Naive thymus-derived CD8-positive, alpha-beta T cell (primary cell): ENCODE measurements at regions not wholly inside any gene's neighbourhood (a gene's known extent, or its start where the extent isn't known, plus 50 kb on each side); places are given as distances from the start of the nearest gene placed in this dataset.

Experiments used
- ATAC-seq, 2 donors: fragments of 150-1000 bp; cut with Tn5 transposase in 1 of 2; sonication (Bioruptor Pico), chemical (Tn5 transposase) in 1 of 2; 1 replicate in 1 of 2; 2 replicates in 1 of 2; pipeline ENCODE4 v1.10.0; 2021; ENCODE audit warnings: mild to moderate bottlenecking in 2 of 2, moderate library complexity in 2 of 2
- POLR2A ChIA-PET: fragments of 350-600 bp; sonication (Branson Sonifier 250); formaldehyde crosslinking; loops from one replicate; lab custom pipeline; 2021; ENCODE audit warnings: antibody characterized with exemption; lab: Charles Lee
- DNase-seq, 10 donors: peaks; one replicate each; pipeline versions ENCODE4 v3.0.0 to v3.0.0-alpha.2; 2020 to 2022
- H3K27ac Mint-ChIP-seq, 10 donors: one replicate each; pipeline ENCODE4 v1.8.0; 2020 to 2022; ENCODE audit warnings: mild to moderate bottlenecking in 10 of 10, mixed read lengths in 10 of 10, moderate library complexity in 4 of 10, inconsistent platforms in 1 of 10
- H3K27me3 Mint-ChIP-seq, 5 donors: one replicate each; pipeline ENCODE4 v1.8.0; 2021 to 2022; ENCODE audit warnings: mixed read lengths in 5 of 5
- H3K36me3 Mint-ChIP-seq, 3 donors: one replicate each; pipeline ENCODE4 v1.8.0; 2020 to 2022; ENCODE audit warnings: mixed read lengths in 3 of 3, mild to moderate bottlenecking in 2 of 3, inconsistent platforms in 1 of 3
- H3K4me1 Mint-ChIP-seq, 4 donors: one replicate each; pipeline ENCODE4 v1.8.0; 2021 to 2022; ENCODE audit warnings: mixed read lengths in 4 of 4
- H3K4me3 Mint-ChIP-seq, 10 donors: one replicate each; pipeline ENCODE4 v1.8.0; 2020 to 2022; ENCODE audit warnings: mild to moderate bottlenecking in 10 of 10, mixed read lengths in 10 of 10, moderate library complexity in 6 of 10, inconsistent platforms in 1 of 10
- H3K9me3 Mint-ChIP-seq, 9 donors: one replicate each; pipeline ENCODE4 v1.8.0; 2020 to 2022; ENCODE audit warnings: mixed read lengths in 9 of 9, mild to moderate bottlenecking in 3 of 9, inconsistent platforms in 1 of 9, moderate library complexity in 1 of 9

DNA sequence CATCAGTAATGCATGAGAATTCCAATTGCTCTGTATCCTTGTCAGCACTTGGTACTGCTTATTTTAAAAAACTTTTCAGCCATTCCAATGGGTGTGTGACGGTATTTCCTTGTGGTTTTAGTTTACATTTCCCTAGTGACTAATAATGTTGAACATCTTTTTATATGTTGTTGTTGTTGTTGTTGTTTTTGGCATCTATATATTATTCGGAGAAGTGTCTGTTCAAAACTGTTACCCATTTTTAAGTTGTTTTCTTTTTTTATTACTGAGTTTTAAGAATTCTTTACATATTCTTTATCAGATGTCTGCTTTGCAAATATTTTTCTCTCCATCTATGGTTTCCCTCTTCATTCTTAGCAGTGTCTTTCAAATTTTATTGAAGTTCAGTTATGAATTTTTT lies 231.1 kb upstream of the POU3F1 start:
- Mint-ChIP-seq H3K27ac (no peak overlapping the region), H3K4me3 (no peak overlapping the region), H3K4me1 (no peaks in the 10 kb centered on the region), H3K9me3 (peaks cover 7 to 37% (median 23%) of the 10 kb centered on the region in 9 donors), H3K27me3 (peaks cover 22 to 69% (median 34%) of the 10 kb centered on the region in 5 donors), H3K36me3 (peaks cover 0 to 25% (median 3%) of the 10 kb centered on the region in 3 donors)
- POLR2A ChIA-PET: no interaction called here
- DNase-seq (no peak), ATAC-seq (no peak)

GRCh38 chr1:38275960-38276359 lies 229.4 kb upstream of the POU3F1 start:
- DNase-seq (no peak), ATAC-seq (no peak)
- POLR2A ChIA-PET: no interaction called here
- Mint-ChIP-seq H3K4me1 (no peaks in the 10 kb centered on the region), H3K9me3 (peaks cover 7 to 37% (median 23%) of the 10 kb centered on the region in 9 donors), H3K36me3 (peaks cover 0 to 20% (median 3%) of the 10 kb centered on the region in 3 donors), H3K27me3 (peaks cover 20 to 69% (median 37%) of the 10 kb centered on the region in 5 donors), H3K27ac (no peak overlapping the region), H3K4me3 (no peak overlapping the region)

GRCh38 chr1:38274974-38275373 lies 228.4 kb upstream of the POU3F1 start:
- DNase-seq (no peak), ATAC-seq (no peak)
- H3K4me1 Mint-ChIP-seq: no peaks in the 10 kb centered on the region
- H3K27me3 Mint-ChIP-seq: peaks cover 22 to 74% (median 44%) of the 10 kb centered on the region in 5 donors
- no peak overlapping the region for H3K27ac Mint-ChIP-seq
- H3K9me3 Mint-ChIP-seq: peaks cover 7 to 29% (median 20%) of the 10 kb centered on the region in 9 donors
- POLR2A ChIA-PET: no interaction called here
- peaks cover 0 to 15% (median 3%) of the 10 kb centered on the region in 3 donors for H3K36me3 Mint-ChIP-seq
- H3K4me3 Mint-ChIP-seq: no peak overlapping the region

- Mint-ChIP-seq H3K9me3 (peaks cover 2 to 12% (median 5%) of the 10 kb centered on the region in 9 donors), H3K4me1 (no peaks in the 10 kb centered on the region), H3K4me3 (no peak overlapping the region), H3K27ac (no peak overlapping the region), H3K27me3 (peaks cover 24 to 73% (median 50%) of the 10 kb centered on the region in 5 donors), H3K36me3 (peaks cover 0 to 3% (median under 1%) of the 10 kb centered on the region in 3 donors)
- POLR2A ChIA-PET: interaction anchor here (0.5 kb wide), 1 partner anchor 12 kb away, joined by 9 read pairs; no protein-coding TSS in a partner anchor
- DNase-seq: no peak
- ATAC-seq: no peak
Measured at GRCh38 chr1:38273196-38273804, 226.7 kb upstream of the POU3F1 start.

DNA sequence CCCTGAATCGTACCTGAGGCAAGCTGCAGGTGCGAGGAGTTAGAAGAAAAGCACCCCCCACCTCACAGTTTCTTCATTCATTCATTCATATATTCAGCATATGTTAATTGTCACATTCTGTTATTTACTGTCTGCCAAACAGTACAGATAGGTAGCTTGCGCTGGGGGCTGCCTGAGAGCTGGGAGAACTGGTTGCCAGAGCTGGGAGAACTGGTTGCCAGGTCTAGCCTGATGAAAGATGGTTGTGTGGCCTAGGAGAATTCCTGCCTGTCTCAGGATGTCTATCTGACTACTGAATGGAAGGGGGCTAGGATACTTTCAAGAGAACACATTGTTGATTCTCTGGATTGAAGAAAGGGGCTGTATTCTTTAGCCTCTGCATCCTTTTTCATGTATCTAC lies 225.9 kb upstream of the POU3F1 start:
- Mint-ChIP-seq H3K4me1 (no peaks in the 10 kb centered on the region), H3K27ac (no peak overlapping the region), H3K36me3 (no peaks in the 10 kb centered on the region), H3K27me3 (peaks cover 25 to 73% (median 51%) of the 10 kb centered on the region in 5 donors), H3K4me3 (no peak overlapping the region), H3K9me3 (peaks cover 0 to 4% (median 0%) of the 10 kb centered on the region in 9 donors)
- ATAC-seq: no peak
- DNase-seq: no peak
- POLR2A ChIA-PET: no interaction called here

GRCh38 chr1:38270849-38271633 lies 224.4 kb upstream of the POU3F1 start:
- H3K27ac Mint-ChIP-seq: no peak overlapping the region
- DNase-seq (no peak), ATAC-seq (no peak)
- POLR2A ChIA-PET: no interaction called here
- H3K27me3 Mint-ChIP-seq: peaks cover 24 to 74% (median 47%) of the 10 kb centered on the region in 5 donors
- H3K4me3 Mint-ChIP-seq: no peak overlapping the region
- no peaks in the 10 kb centered on the region for H3K4me1 Mint-ChIP-seq
- no peaks in the 10 kb centered on the region for H3K9me3 Mint-ChIP-seq
- no peaks in the 10 kb centered on the region for H3K36me3 Mint-ChIP-seq

DNA sequence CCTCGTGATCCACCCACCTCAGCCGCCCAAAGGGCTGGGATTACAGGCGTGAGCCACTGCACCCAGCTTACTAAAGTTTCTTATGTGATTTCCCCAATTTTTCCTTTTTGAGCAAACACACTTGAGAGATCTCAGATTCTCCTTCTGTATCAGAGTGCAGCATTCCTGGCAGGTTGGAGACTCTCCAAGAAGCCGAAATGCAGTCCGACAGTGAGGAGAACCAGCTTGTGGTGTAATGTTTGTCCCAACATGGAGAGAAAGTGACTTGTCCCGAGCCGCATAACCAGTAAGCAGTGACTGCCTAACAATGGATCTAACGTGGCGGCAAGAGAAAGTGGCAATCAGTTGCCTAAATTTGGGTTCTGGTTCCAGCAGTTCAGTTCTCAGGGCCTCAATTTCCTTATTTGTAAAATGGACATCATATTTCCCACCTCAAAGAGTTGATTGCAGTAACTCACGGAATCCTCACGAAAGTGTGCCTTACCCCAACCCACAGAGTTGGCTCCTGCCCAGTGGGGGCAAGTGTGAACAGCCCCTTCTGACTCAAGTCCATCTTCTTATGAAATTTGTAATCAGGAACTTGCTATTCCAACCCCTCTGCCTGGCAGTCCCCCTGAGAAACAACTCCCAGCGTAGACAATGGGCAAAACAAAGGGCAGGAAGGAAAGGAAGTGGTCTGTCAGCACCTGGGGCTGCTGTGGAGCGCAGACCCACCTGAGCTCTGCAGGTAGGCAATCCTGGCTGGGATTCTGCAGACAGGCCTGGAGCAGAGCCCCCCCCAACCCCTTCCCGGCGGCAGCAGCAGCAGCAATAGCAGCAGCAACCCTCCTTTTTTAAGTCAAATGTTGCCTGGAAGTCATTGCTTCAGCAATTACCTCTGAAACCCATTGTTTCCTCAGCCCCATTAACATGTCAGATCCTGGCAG lies 223.6 kb upstream of the POU3F1 start:
- no peaks in the 10 kb centered on the region for H3K9me3 Mint-ChIP-seq
- no peaks in the 10 kb centered on the region for H3K4me1 Mint-ChIP-seq
- no peak overlapping the region for H3K27ac Mint-ChIP-seq
- H3K27me3 Mint-ChIP-seq: peaks cover 21 to 74% (median 47%) of the 10 kb centered on the region in 5 donors
- ATAC-seq (no peak), DNase-seq (no peak)
- H3K4me3 Mint-ChIP-seq: no peak overlapping the region
- POLR2A ChIA-PET: no interaction called here
- H3K36me3 Mint-ChIP-seq: no peaks in the 10 kb centered on the region

DNA sequence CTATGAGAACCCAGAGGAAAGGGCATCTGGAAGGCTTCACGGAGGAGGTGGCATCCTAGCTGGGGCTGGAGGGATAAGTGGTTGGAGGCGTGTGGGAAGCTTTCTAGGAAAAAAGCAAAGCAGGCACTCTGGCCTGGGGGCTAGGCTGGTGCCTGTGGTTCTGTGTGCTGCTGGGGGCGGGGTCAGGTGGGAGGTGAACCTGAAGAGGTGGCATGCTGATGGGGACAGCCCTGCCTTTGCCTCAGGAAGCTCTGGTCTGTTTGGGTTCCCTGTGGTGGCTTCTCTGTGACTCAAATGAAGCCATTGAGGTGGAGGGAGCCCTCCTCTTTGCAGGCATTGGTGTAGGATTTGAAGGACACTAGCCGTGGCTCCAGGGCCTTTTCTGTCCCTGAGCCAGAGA lies 221.6 kb upstream of the POU3F1 start:
- no peaks in the 10 kb centered on the region for H3K4me1 Mint-ChIP-seq
- ATAC-seq: no peak
- H3K27ac Mint-ChIP-seq: no peak overlapping the region
- no peaks in the 10 kb centered on the region for H3K9me3 Mint-ChIP-seq
- H3K4me3 Mint-ChIP-seq: no peak overlapping the region
- no peaks in the 10 kb centered on the region for H3K36me3 Mint-ChIP-seq
- peaks cover 15 to 61% (median 42%) of the 10 kb centered on the region in 5 donors for H3K27me3 Mint-ChIP-seq
- POLR2A ChIA-PET: no interaction called here
- DNase-seq: no peak

- ATAC-seq (no peak), DNase-seq (no peak)
- Mint-ChIP-seq H3K9me3 (no peaks in the 10 kb centered on the region), H3K27ac (no peak overlapping the region), H3K4me1 (no peaks in the 10 kb centered on the region), H3K4me3 (no peak overlapping the region), H3K36me3 (no peaks in the 10 kb centered on the region), H3K27me3 (peaks cover 16 to 52% (median 38%) of the 10 kb centered on the region in 5 donors)
- POLR2A ChIA-PET: no interaction called here
Measured at GRCh38 chr1:38267037-38268036, 220.7 kb upstream of the POU3F1 start.

DNA sequence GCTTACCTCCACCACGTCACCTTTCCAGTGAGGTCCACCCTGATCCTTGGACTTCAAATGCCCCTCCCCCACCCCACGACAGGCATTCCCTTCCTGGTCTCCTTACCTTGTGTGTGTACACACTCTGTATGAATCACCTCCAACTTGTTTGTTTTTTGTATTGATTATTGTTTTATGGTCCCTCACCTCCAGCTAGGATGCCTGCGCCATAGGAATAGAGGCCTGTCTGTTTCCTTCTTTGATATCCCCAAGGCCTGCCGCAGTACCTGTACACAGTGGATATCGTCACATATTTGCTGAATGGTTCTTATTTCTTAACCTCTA lies 219.6 kb upstream of the POU3F1 start:
- Mint-ChIP-seq H3K36me3 (no peaks in the 10 kb centered on the region), H3K4me1 (no peaks in the 10 kb centered on the region), H3K9me3 (no peaks in the 10 kb centered on the region), H3K4me3 (no peak overlapping the region), H3K27me3 (peaks cover 19 to 50% (median 30%) of the 10 kb centered on the region in 5 donors), H3K27ac (peak overlapping the region in 1 of 10 donors; percentile 41)
- DNase-seq (no peak), ATAC-seq (no peak)
- POLR2A ChIA-PET: no interaction called here

- Mint-ChIP-seq H3K4me1 (no peaks in the 10 kb centered on the region), H3K27me3 (peaks cover 17 to 50% (median 29%) of the 10 kb centered on the region in 5 donors)
Measured at GRCh38 chr1:38265293-38266196, 219.0 kb upstream of the POU3F1 start.

More at GRCh38 chr1:38265293-38266196, 219.0 kb upstream of the POU3F1 start:
- H3K36me3 Mint-ChIP-seq: no peaks in the 10 kb centered on the region
- H3K27ac Mint-ChIP-seq: peak overlapping the region in 1 of 10 donors; percentile 41
- no peak for ATAC-seq
- no peaks in the 10 kb centered on the region for H3K9me3 Mint-ChIP-seq
- H3K4me3 Mint-ChIP-seq: no peak overlapping the region
- POLR2A ChIA-PET: no interaction called here
- DNase-seq: no peak
